HUES48 (cell line): ENCODE measurements at regions not wholly inside any gene's neighbourhood (a gene's known extent, or its start where the extent isn't known, plus 50 kb on each side); places are given as distances from the start of the nearest gene placed in this dataset.

Source experiments
- H3K27ac ChIP-seq: one replicate; pipeline ENCODE4 v1.7.0; 2013; ENCODE audit warnings: low read depth, low read length, inconsistent platforms
- H3K27me3 ChIP-seq: 2 replicates; pipeline ENCODE4 v1.6.1; 2013; ENCODE audit warnings: mild to moderate bottlenecking, low read length; ENCODE audit not compliant: control insufficient read depth, insufficient read depth
- H3K36me3 ChIP-seq: 2 replicates; pipeline ENCODE4 v1.6.1; 2013; ENCODE audit warnings: low read length; ENCODE audit not compliant: control insufficient read depth, insufficient read depth
- H3K4me1 ChIP-seq: 2 replicates; pipeline ENCODE4 v1.6.1; 2013; ENCODE audit warnings: mild to moderate bottlenecking, low read length; ENCODE audit not compliant: control insufficient read depth, insufficient read depth
- H3K4me3 ChIP-seq: 2 replicates; pipeline ENCODE4 v1.5.1; 2013; ENCODE audit warnings: mild to moderate bottlenecking, low read depth, low read length
- H3K9ac ChIP-seq: 2 replicates; pipeline ENCODE4 v1.6.1; 2013; ENCODE audit warnings: mild to moderate bottlenecking, low read depth, low read length, moderate library complexity
- H3K9me3 ChIP-seq: 2 replicates; pipeline ENCODE4 v1.6.1; 2013; ENCODE audit warnings: low read length; ENCODE audit not compliant: control insufficient read depth, insufficient read depth

- Histone ChIP-seq H3K27me3 (no peaks in the 10 kb centered on the region), H3K27ac (no peak overlapping the region), H3K4me3 (no peak overlapping the region), H3K36me3 (no peaks in the 10 kb centered on the region), H3K9me3 (no peaks in the 10 kb centered on the region), H3K4me1 (peaks cover 22% of the 10 kb centered on the region), H3K9ac (no peak overlapping the region)
These were observed 94.5 kb upstream of the PTPN1 start for GRCh38 chr20:50415516-50416268.

- Histone ChIP-seq H3K4me3 (no peak overlapping the region), H3K9ac (no peak overlapping the region), H3K4me1 (peaks cover 21% of the 10 kb centered on the region), H3K9me3 (peaks cover 1% of the 10 kb centered on the region; the same call in 1 of the 2 replicates), H3K27ac (no peak overlapping the region), H3K27me3 (no peaks in the 10 kb centered on the region), H3K36me3 (no peaks in the 10 kb centered on the region)
These were observed 93.7 kb upstream of the PTPN1 start for GRCh38 chr20:50416269-50417022.

- Histone ChIP-seq H3K4me1 (peaks cover 16% of the 10 kb centered on the region), H3K9ac (no peak overlapping the region), H3K27me3 (no peaks in the 10 kb centered on the region), H3K9me3 (peaks cover 5% of the 10 kb centered on the region), H3K27ac (no peak overlapping the region), H3K4me3 (no peak overlapping the region), H3K36me3 (no peaks in the 10 kb centered on the region)
These were observed 93.2 kb upstream of the PTPN1 start for GRCh38 chr20:50417023-50417329.

- no peak overlapping the region for H3K27ac ChIP-seq
- no peaks in the 10 kb centered on the region for H3K36me3 ChIP-seq
- peaks cover 9% of the 10 kb centered on the region for H3K4me1 ChIP-seq
- H3K9me3 ChIP-seq = peaks cover 5% of the 10 kb centered on the region
- H3K27me3 ChIP-seq = no peaks in the 10 kb centered on the region
- no peak overlapping the region for H3K9ac ChIP-seq
- H3K4me3 ChIP-seq = no peak overlapping the region
These were observed 92.5 kb upstream of the PTPN1 start for GRCh38 chr20:50417484-50418235.

- no peak overlapping the region for H3K4me3 ChIP-seq
- no peaks in the 10 kb centered on the region for H3K27me3 ChIP-seq
- no peak overlapping the region for H3K27ac ChIP-seq
- peaks cover 5% of the 10 kb centered on the region for H3K9me3 ChIP-seq
- no peaks in the 10 kb centered on the region for H3K36me3 ChIP-seq
- no peak overlapping the region for H3K9ac ChIP-seq
- H3K4me1 ChIP-seq = 0 out of 2 replicates have a peak, but pooled peaks cover 4% of the 10 kb centered on the region
These were observed 91.1 kb upstream of the PTPN1 start for GRCh38 chr20:50418890-50419642.

- Histone ChIP-seq H3K36me3 (no peaks in the 10 kb centered on the region), H3K9ac (no peak overlapping the region), H3K4me1 (0 out of 2 replicates have a peak, but pooled peaks cover 4% of the 10 kb centered on the region), H3K27ac (no peak overlapping the region), H3K27me3 (no peaks in the 10 kb centered on the region), H3K4me3 (no peak overlapping the region), H3K9me3 (peaks cover 5% of the 10 kb centered on the region)
These were observed 89.8 kb upstream of the PTPN1 start for GRCh38 chr20:50420380-50420779.

GRCh38 chr20:50421356-50422340 lies 88.5 kb upstream of the PTPN1 start:
- peaks cover 5% of the 10 kb centered on the region for H3K9me3 ChIP-seq
- no peak overlapping the region for H3K27ac ChIP-seq
- H3K4me3 ChIP-seq = no peak overlapping the region
- H3K36me3 ChIP-seq = no peaks in the 10 kb centered on the region
- no peak overlapping the region for H3K9ac ChIP-seq
- H3K4me1 ChIP-seq = no peaks in the 10 kb centered on the region
- no peaks in the 10 kb centered on the region for H3K27me3 ChIP-seq

GRCh38 chr20:50423758-50424157 lies 86.4 kb upstream of the PTPN1 start:
- Histone ChIP-seq H3K27me3 (no peaks in the 10 kb centered on the region), H3K4me3 (no peak overlapping the region), H3K4me1 (no peaks in the 10 kb centered on the region), H3K27ac (no peak overlapping the region), H3K9me3 (peaks cover 5% of the 10 kb centered on the region), H3K9ac (no peak overlapping the region), H3K36me3 (no peaks in the 10 kb centered on the region)

- H3K4me1 ChIP-seq = no peaks in the 10 kb centered on the region
- no peak overlapping the region for H3K27ac ChIP-seq
- H3K36me3 ChIP-seq = no peaks in the 10 kb centered on the region
- peaks cover 5% of the 10 kb centered on the region for H3K9me3 ChIP-seq
- H3K4me3 ChIP-seq = no peak overlapping the region
- H3K9ac ChIP-seq = no peak overlapping the region
- H3K27me3 ChIP-seq = no peaks in the 10 kb centered on the region
These were observed 85.1 kb upstream of the PTPN1 start for GRCh38 chr20:50425076-50425475.
